Pons (tissue), 1 donor: ENCODE measurements at regions not wholly inside any gene's neighbourhood (a gene's known extent, or its start where the extent isn't known, plus 50 kb on each side); places are given as distances from the start of the nearest gene placed in this dataset.

Experiments
- DNase-seq: peaks from one replicate; pipeline ENCODE4 v3.0.0-alpha.2; 2016; ENCODE audit warnings: low spot score

GRCh38 chr6:62474793-62475192 lies 188.8 kb upstream of the KHDRBS2 start:
- DNase-seq = no peak

GRCh38 chr6:62466607-62467006 lies 180.6 kb upstream of the KHDRBS2 start:
- DNase-seq = no peak

- DNase-seq = no peak
These were observed 179.2 kb upstream of the KHDRBS2 start for GRCh38 chr6:62465206-62465605.

GRCh38 chr6:62452586-62452985 lies 166.6 kb upstream of the KHDRBS2 start:
- no peak for DNase-seq

GRCh38 chr6:62446647-62447316 lies 160.8 kb upstream of the KHDRBS2 start:
- no peak for DNase-seq

GRCh38 chr6:62445521-62445920 lies 159.5 kb upstream of the KHDRBS2 start:
- no peak for DNase-seq

GRCh38 chr6:62441182-62441581 lies 155.2 kb upstream of the KHDRBS2 start:
- DNase-seq = no peak

GRCh38 chr6:62429781-62430180 lies 143.8 kb upstream of the KHDRBS2 start:
- DNase-seq = no peak

- no peak for DNase-seq
These were observed 114.7 kb upstream of the KHDRBS2 start for GRCh38 chr6:62400521-62401259.

- no peak for DNase-seq
These were observed 107.6 kb upstream of the KHDRBS2 start for GRCh38 chr6:62393608-62394007.

GRCh38 chr6:62392291-62392690 lies 106.3 kb upstream of the KHDRBS2 start:
- no peak for DNase-seq

- no peak for DNase-seq
These were observed 105.3 kb upstream of the KHDRBS2 start for GRCh38 chr6:62391358-62391757.

- no peak for DNase-seq
These were observed 104.4 kb upstream of the KHDRBS2 start for GRCh38 chr6:62390401-62390800.

- DNase-seq = no peak
These were observed 85.6 kb upstream of the KHDRBS2 start for GRCh38 chr6:62371453-62372210.

GRCh38 chr6:62367601-62368000 lies 81.6 kb upstream of the KHDRBS2 start:
- DNase-seq = peak; percentile 5

- DNase-seq = no peak
These were observed 76.1 kb upstream of the KHDRBS2 start for GRCh38 chr6:62362097-62362496.

- DNase-seq = no peak
These were observed 71.8 kb upstream of the KHDRBS2 start for GRCh38 chr6:62357835-62358234.

- no peak for DNase-seq
These were observed 68.2 kb upstream of the KHDRBS2 start for GRCh38 chr6:62354261-62354660.

- DNase-seq = no peak
These were observed 60.1 kb upstream of the KHDRBS2 start for GRCh38 chr6:62345962-62346689.

GRCh38 chr6:62345446-62345845 lies 59.4 kb upstream of the KHDRBS2 start:
- no peak for DNase-seq

- DNase-seq = no peak
These were observed 58.8 kb upstream of the KHDRBS2 start for GRCh38 chr6:62344850-62345249.

- DNase-seq = no peak
These were observed 52.5 kb upstream of the KHDRBS2 start for GRCh38 chr6:62338477-62338876.
